ENCODE measurements at regions not wholly inside any gene's neighbourhood (a gene's known extent, or its start where the extent isn't known, plus 50 kb on each side); places are given as distances from the start of the nearest gene placed in this dataset.

- TF ChIP-seq CTCF (IDR thresholded peaks at IDR 0.05) (no peak), POLR2A (IDR thresholded peaks at IDR 0.05) (no peak)
These were observed 61.4 kb upstream of the NFIL3 start for GRCh38 chr9:91485006-91485405.

Measured in testis (tissue), 2 donors.